ENCODE measurements at regions not wholly inside any gene's neighbourhood (a gene's known extent, or its start where the extent isn't known, plus 50 kb on each side); places are given as distances from the start of the nearest gene placed in this dataset.

GRCh38 chr18:31247574-31248199, 70.3 kb upstream of the DSG1 start:
- DNase-seq (ENCODE audit: low read depth), result peak; percentile 12

- DNase-seq (ENCODE audit: low read depth), result peak; percentile 23
These were observed 69.0 kb upstream of the DSG1 start for GRCh38 chr18:31248783-31249521.

- no peak for DNase-seq (ENCODE audit: low read depth)
These were observed 67.1 kb upstream of the DSG1 start for GRCh38 chr18:31250902-31251301.

- no peak for DNase-seq (ENCODE audit: low read depth)
These were observed 65.4 kb upstream of the DSG1 start for GRCh38 chr18:31252522-31252921.

GRCh38 chr18:31255953-31256352, 62.0 kb upstream of the DSG1 start:
- no peak for DNase-seq (ENCODE audit: low read depth)

GRCh38 chr18:31258789-31259188, 59.2 kb upstream of the DSG1 start:
- DNase-seq (ENCODE audit: low read depth), result no peak

GRCh38 chr18:31261792-31262582, 56.0 kb upstream of the DSG1 start:
- no peak for DNase-seq (ENCODE audit: low read depth)

GRCh38 chr18:31267823-31268481, 50.0 kb upstream of the DSG1 start:
- peak; percentile 26 for DNase-seq (ENCODE audit: low read depth)
